GM12872 (cell line): ENCODE measurements at regions not wholly inside any gene's neighbourhood (a gene's known extent, or its start where the extent isn't known, plus 50 kb on each side); places are given as distances from the start of the nearest gene placed in this dataset.

Experiments
- TF ChIP-seq, protein P1 (sequence below): IDR thresholded peaks from 3 replicates; pipeline ENCODE4 v1.5.1; 2011; ENCODE audit warnings: low read depth, mild to moderate bottlenecking, low read length, moderate library complexity; ENCODE audit not compliant: insufficient read depth

DNA sequence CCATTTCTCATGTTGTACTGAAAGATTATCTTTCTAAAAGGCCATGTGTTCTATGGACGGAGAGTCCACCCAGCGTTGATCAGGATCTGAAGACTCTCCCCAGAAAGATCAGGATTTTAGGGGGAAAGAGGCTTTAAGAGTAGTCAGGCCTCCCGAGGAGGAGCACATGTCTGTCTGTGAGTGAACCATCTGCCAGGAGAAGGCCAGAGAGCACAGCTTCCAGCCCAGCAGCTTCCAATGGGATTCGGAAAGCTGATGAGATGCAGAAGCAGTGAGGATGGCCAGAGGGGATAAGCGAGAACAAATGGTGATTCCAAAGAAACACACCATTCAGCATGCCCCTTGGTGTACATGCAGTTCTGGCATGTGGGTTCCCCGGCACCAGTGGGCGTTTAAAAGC lies 88.5 kb upstream of the TCERG1L start:
- TF ChIP-seq, protein P1, sequence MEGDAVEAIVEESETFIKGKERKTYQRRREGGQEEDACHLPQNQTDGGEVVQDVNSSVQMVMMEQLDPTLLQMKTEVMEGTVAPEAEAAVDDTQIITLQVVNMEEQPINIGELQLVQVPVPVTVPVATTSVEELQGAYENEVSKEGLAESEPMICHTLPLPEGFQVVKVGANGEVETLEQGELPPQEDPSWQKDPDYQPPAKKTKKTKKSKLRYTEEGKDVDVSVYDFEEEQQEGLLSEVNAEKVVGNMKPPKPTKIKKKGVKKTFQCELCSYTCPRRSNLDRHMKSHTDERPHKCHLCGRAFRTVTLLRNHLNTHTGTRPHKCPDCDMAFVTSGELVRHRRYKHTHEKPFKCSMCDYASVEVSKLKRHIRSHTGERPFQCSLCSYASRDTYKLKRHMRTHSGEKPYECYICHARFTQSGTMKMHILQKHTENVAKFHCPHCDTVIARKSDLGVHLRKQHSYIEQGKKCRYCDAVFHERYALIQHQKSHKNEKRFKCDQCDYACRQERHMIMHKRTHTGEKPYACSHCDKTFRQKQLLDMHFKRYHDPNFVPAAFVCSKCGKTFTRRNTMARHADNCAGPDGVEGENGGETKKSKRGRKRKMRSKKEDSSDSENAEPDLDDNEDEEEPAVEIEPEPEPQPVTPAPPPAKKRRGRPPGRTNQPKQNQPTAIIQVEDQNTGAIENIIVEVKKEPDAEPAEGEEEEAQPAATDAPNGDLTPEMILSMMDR: no peak

DNA sequence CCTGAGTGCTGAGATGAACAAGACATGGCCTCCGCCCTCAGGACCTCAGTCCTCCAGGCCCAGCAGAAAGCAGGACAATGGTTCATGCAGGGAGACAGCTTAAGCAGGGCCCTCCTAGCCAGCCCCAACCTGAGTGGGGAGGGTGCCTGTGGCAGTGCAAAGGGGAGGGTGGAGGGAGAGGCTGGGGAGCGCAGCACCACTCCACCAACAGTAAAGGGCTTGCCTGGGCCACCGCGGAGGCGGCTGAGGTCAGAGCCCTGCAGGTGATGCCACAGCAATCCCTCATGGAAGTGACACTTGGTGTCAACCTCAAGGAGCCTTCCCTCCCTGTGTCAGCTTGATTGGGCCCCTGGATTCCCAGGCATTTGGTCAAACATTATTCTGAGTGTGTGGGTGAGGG lies 89.0 kb upstream of the TCERG1L start:
- TF ChIP-seq, protein P1: no peak

DNA sequence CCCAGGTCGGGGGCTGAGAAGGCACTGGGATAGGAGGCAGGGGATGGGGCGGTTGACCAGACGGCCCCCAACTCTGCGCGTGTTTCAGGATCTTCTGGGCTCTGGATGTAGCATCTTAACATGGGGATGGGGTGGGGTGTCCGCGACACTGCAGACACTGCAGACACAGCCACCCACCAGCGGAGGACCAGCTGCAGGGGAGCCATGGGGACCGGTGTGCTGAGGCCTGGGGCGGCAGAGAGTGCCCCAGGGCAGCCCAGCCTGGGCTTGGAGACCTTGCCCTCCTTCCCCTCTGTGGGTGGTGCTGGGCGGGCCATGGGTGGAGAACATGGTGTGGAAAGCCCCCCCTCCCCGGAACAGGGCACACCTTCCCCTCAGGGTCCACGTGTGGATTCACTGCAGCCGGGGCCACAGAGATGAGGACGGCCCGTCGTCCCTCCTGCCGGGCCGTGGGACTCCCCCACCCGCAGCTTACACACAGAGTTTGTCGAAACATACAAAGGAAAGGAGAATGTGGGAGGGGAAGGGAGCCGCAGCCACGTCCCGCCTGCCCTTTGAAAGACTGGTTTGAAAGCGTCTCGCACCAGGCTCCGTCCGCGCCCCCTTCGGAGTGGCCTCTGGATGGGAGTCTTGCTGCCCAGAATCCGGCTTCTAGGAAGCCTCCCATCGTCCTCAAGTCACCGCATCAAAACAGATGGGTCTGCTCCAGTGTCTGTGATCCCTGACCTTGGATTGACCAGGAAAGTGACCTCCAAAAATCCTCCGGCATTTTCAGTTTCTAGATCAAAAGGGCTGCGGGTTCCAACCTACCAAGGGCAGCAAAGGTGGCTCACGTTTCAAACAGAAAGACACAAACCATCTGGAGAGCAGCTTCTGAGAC lies 91.5 kb upstream of the TCERG1L start:
- TF ChIP-seq, protein P1: no peak

DNA sequence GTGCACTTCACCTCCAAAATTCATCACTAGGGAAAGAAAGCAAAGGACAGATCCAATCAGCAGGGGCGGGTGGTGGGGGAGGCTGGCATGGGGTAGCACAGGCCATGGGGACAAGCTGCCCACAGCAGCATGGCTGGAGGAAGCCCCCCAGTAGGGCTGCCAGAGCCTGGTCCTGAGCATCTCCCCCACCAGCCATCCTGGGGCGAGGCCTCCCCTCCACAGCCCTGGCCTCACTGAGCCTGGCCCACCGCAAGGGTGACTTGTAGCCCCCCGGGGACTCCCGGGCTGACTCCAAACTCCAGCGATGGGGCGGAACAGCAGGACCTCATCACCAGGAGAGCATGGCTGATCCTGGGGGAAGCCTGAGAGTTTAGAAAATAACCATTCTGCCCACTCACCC lies 92.4 kb upstream of the TCERG1L start:
- TF ChIP-seq, protein P1: no peak

DNA sequence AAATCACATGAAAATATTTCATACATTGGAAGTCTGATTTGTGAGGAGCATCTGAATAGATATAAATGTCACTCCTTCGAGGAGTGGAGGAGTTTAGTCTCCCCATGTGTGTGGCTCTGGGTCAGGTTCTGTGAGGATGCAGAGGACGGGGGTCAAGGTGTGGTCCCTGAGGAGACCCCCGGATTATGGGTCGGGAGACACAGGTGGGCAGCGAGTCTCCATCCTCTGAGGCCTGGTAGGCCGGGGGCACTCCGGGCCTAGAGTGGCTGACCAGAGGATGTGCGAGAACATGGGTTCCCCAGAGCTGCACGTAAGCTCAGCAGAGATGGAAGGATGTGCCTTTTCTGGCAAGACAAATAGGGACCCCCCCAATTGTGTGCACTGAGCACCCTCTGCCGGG lies 93.4 kb upstream of the TCERG1L start:
- TF ChIP-seq, protein P1: no peak

DNA sequence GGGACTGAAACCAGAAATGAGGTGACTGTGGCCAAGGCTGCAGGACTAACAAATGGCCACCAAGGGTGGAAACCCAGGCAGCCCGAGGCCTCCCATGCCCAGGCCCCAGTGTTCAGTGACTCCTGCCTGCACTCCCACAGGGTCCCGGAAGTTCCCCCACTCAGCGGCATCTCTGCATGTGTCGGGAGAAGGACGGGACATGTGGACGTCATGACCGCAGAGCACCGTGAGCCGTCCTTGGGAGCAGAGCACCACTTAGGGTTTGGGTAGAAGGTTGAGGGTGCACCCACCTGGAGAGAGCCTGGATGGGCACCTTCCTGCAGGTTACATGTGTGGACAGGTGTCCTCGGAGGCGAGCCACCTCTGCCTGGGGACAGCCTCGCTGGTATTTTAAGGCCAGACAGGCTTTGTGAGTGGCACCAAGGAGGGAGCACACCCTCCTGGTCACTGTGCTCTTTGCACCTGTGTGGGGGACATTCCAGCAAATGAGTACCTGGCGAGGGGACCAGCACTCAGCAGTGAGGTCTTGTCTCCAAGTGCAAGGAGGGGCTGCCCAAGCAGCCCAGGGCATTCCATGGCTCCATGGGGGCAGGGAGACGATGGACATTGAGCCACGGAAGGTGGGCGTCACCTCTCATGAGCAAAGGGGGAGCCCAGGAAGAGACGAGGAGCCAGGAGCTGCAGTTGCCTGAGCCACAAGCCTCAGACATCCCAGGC lies 95.3 kb upstream of the TCERG1L start:
- TF ChIP-seq, protein P1: no peak

DNA sequence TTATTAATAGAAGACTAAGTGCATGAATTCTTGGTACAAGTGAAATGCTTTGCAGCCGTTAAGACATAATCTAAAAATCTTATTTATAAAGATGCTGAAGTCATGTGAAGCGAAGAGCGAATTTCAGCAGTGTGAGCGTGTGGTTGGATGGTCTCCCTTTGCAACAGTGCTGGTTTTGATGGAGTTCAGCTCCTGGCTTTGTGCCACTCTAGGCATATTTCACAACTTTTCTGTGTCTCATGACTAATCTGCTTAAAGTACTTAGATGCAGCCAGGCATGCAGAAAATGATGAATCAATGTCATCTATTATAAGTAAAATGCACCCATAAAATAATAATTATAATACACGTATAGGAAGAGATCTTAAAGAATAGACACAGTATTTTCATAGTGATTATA lies 107.2 kb upstream of the TCERG1L start:
- TF ChIP-seq, protein P1: no peak
